ENCODE measurements at regions not wholly inside any gene's neighbourhood (a gene's known extent, or its start where the extent isn't known, plus 50 kb on each side); places are given as distances from the start of the nearest gene placed in this dataset.
"Not testable (repeated sequence)": the region's sequence is repeated elsewhere in the genome, so short reads cannot be mapped to it uniquely, and the experiment has no call there.

- H3K9me3 ChIP-seq = no peaks in the 10 kb centered on the region
- intact Hi-C loops (cut with DNase I, micrococcal nuclease) = no loop called here
- ATAC-seq (no peak), DNase-seq (no peak)
- H3K36me3 ChIP-seq (ENCODE audit: low read depth) = no peaks in the 10 kb centered on the region
- no peak for TF ChIP-seq CTCF (IDR thresholded peaks at IDR 0.05)
- no peak overlapping the region for H3K4me3 ChIP-seq
- no peaks in the 10 kb centered on the region for H3K4me1 ChIP-seq (ENCODE audit: low read depth)
These were observed 350.8 kb upstream of the NT5C1B start for GRCh38 chr2:18940184-18940583.

GRCh38 chr2:18939740-18940139 is 350.4 kb upstream of the NT5C1B start:
- H3K36me3 ChIP-seq (ENCODE audit: low read depth); H3K9me3 ChIP-seq; H3K4me3 ChIP-seq; H3K4me1 ChIP-seq (ENCODE audit: low read depth); ATAC-seq; DNase-seq; intact Hi-C loops (cut with DNase I, micrococcal nuclease): not testable (repeated sequence)

GRCh38 chr2:18934886-18935285 is 345.5 kb upstream of the NT5C1B start:
- ATAC-seq (no peak), DNase-seq (no peak)
- Histone ChIP-seq H3K36me3 (ENCODE audit: low read depth) (no peaks in the 10 kb centered on the region), H3K4me1 (ENCODE audit: low read depth) (no peaks in the 10 kb centered on the region), H3K9me3 (no peaks in the 10 kb centered on the region), H3K4me3 (no peak overlapping the region)
- no peak for TF ChIP-seq CTCF (IDR thresholded peaks at IDR 0.05)
- intact Hi-C loops (cut with DNase I, micrococcal nuclease) = no loop called here

GRCh38 chr2:18932853-18933252 is 343.5 kb upstream of the NT5C1B start:
- DNase-seq = no peak
- no peaks in the 10 kb centered on the region for H3K9me3 ChIP-seq
- no peak overlapping the region for H3K4me3 ChIP-seq
- no peak for TF ChIP-seq CTCF (IDR thresholded peaks at IDR 0.05)
- intact Hi-C loops (cut with DNase I, micrococcal nuclease) = no loop called here
- no peaks in the 10 kb centered on the region for H3K36me3 ChIP-seq (ENCODE audit: low read depth)
- no peak for ATAC-seq
- no peaks in the 10 kb centered on the region for H3K4me1 ChIP-seq (ENCODE audit: low read depth)

- no peak overlapping the region for H3K4me3 ChIP-seq
- H3K9me3 ChIP-seq = no peaks in the 10 kb centered on the region
- ATAC-seq = no peak
- intact Hi-C loops (cut with DNase I, micrococcal nuclease) = no loop called here
- H3K4me1 ChIP-seq (ENCODE audit: low read depth) = no peaks in the 10 kb centered on the region
- no peak for DNase-seq
- no peak for TF ChIP-seq CTCF (IDR thresholded peaks at IDR 0.05)
- H3K36me3 ChIP-seq (ENCODE audit: low read depth) = no peaks in the 10 kb centered on the region
These were observed 341.6 kb upstream of the NT5C1B start for GRCh38 chr2:18930971-18931370.

GRCh38 chr2:18927525-18928232 is 338.3 kb upstream of the NT5C1B start:
- H3K4me1 ChIP-seq (ENCODE audit: low read depth) = no peaks in the 10 kb centered on the region
- H3K4me3 ChIP-seq = no peak overlapping the region
- no peaks in the 10 kb centered on the region for H3K9me3 ChIP-seq
- DNase-seq (no peak), ATAC-seq (no peak)
- TF ChIP-seq CTCF (IDR thresholded peaks at IDR 0.05) = no peak
- H3K36me3 ChIP-seq (ENCODE audit: low read depth) = no peaks in the 10 kb centered on the region
- intact Hi-C loops (cut with DNase I, micrococcal nuclease) = no loop called here
